Activated naive CD4-positive, alpha-beta T cell (primary cell): ENCODE measurements at regions not wholly inside any gene's neighbourhood (a gene's known extent, or its start where the extent isn't known, plus 50 kb on each side); places are given as distances from the start of the nearest gene placed in this dataset.
"Not testable (repeated sequence)": the region's sequence is repeated elsewhere in the genome, so short reads cannot be mapped to it uniquely, and the experiment has no call there.

Source experiments
- DNase-seq, 4 experiments: peaks; one replicate each; lab custom pipeline; 2025; lab: John Stamatoyannopoulos, UW

- no peak for DNase-seq
These were observed 117.8 kb upstream of the ENPP6 start for GRCh38 chr4:184335520-184335919.

GRCh38 chr4:184333446-184333845 lies 115.8 kb upstream of the ENPP6 start:
- DNase-seq = not testable (repeated sequence)

- no peak for DNase-seq
These were observed 113.8 kb upstream of the ENPP6 start for GRCh38 chr4:184331268-184331995.

GRCh38 chr4:184330517-184331094 lies 112.9 kb upstream of the ENPP6 start:
- DNase-seq = not testable (repeated sequence)

GRCh38 chr4:184329659-184330400 lies 112.2 kb upstream of the ENPP6 start:
- no peak for DNase-seq

- no peak for DNase-seq
These were observed 111.6 kb upstream of the ENPP6 start for GRCh38 chr4:184329235-184329634.

GRCh38 chr4:184328022-184328736 lies 110.5 kb upstream of the ENPP6 start:
- no peak for DNase-seq

GRCh38 chr4:184324939-184325477 lies 107.3 kb upstream of the ENPP6 start:
- no peak for DNase-seq

GRCh38 chr4:184322328-184323025 lies 104.8 kb upstream of the ENPP6 start:
- DNase-seq = no peak

- no peak for DNase-seq
These were observed 103.0 kb upstream of the ENPP6 start for GRCh38 chr4:184320631-184321030.

GRCh38 chr4:184318852-184319251 lies 101.2 kb upstream of the ENPP6 start:
- no peak for DNase-seq

GRCh38 chr4:184317234-184317918 lies 99.7 kb upstream of the ENPP6 start:
- no peak for DNase-seq

GRCh38 chr4:184316821-184317220 lies 99.1 kb upstream of the ENPP6 start:
- no peak for DNase-seq

GRCh38 chr4:184315675-184316359 lies 98.1 kb upstream of the ENPP6 start:
- DNase-seq = no peak

- no peak for DNase-seq
These were observed 96.3 kb upstream of the ENPP6 start for GRCh38 chr4:184313702-184314659.

- no peak for DNase-seq
These were observed 95.4 kb upstream of the ENPP6 start for GRCh38 chr4:184313058-184313581.

GRCh38 chr4:184312126-184312525 lies 94.5 kb upstream of the ENPP6 start:
- no peak for DNase-seq

- no peak for DNase-seq
These were observed 93.4 kb upstream of the ENPP6 start for GRCh38 chr4:184310881-184311709.
